Thymus (tissue), 11 donors: ENCODE measurements at regions not wholly inside any gene's neighbourhood (a gene's known extent, or its start where the extent isn't known, plus 50 kb on each side); places are given as distances from the start of the nearest gene placed in this dataset.

Experiments
- DNase-seq, 9 donors: peaks; one replicate each; pipeline ENCODE4 v3.0.0-alpha.2; 2013; ENCODE audit warnings: low spot score in 9 of 9, low read depth in 6 of 9, missing footprints in 1 of 9
- H3K27ac ChIP-seq, 2 donors: one replicate each; pipeline ENCODE4 v1.5.1; 2013; ENCODE audit warnings: control low read depth in 1 of 2, low read depth in 1 of 2, low read length in 1 of 2, mild to moderate bottlenecking in 1 of 2, moderate library complexity in 1 of 2
- H3K27me3 ChIP-seq, 2 donors: one replicate each; pipeline ENCODE4 v1.5.1; 2013; ENCODE audit warnings: low read length in 1 of 2; ENCODE audit not compliant: control insufficient read depth in 2 of 2, insufficient read depth in 1 of 2
- H3K36me3 ChIP-seq, 2 donors: one replicate each; pipeline ENCODE4 v1.5.1; 2013; ENCODE audit warnings: low read length in 1 of 2, mild to moderate bottlenecking in 1 of 2, moderate library complexity in 1 of 2; ENCODE audit not compliant: control insufficient read depth in 2 of 2, insufficient read depth in 2 of 2
- H3K4me1 ChIP-seq, 2 donors: one replicate each; pipeline ENCODE4 v1.5.1; 2013; ENCODE audit warnings: low read length in 2 of 2; ENCODE audit not compliant: control insufficient read depth in 2 of 2, insufficient read depth in 2 of 2
- H3K4me3 ChIP-seq, 2 donors: one replicate each; pipeline ENCODE4 v1.5.1; 2013; ENCODE audit warnings: low read length in 2 of 2, control low read depth in 1 of 2, mild to moderate bottlenecking in 1 of 2
- H3K9me3 ChIP-seq, 2 donors: one replicate each; pipeline ENCODE4 v1.5.1; 2013; ENCODE audit warnings: low read length in 1 of 2, mild to moderate bottlenecking in 1 of 2; ENCODE audit not compliant: control insufficient read depth in 2 of 2, insufficient read depth in 1 of 2
- WGBS: extraction: QIAGEN DNeasy Blood & Tissue Kit; methylation state at CpG from one replicate; pipeline ENCODE4 v1.1.7; 2013; 5-methylcytosine and 5-hydroxymethylcytosine counted together
- donor health status: healthy.

GRCh38 chr2:78592491-78592890, 433.0 kb upstream of the REG3G start:
- Histone ChIP-seq H3K4me1 (no peaks in the 10 kb centered on the region), H3K27ac (no peak overlapping the region), H3K36me3 (no peaks in the 10 kb centered on the region), H3K27me3 (no peaks in the 10 kb centered on the region), H3K4me3 (no peak overlapping the region), H3K9me3 (no peaks in the 10 kb centered on the region)
- WGBS = 86% methylated on average over 3 of the region's 3 CpGs
- no peak for DNase-seq

GRCh38 chr2:78601113-78601512, 424.4 kb upstream of the REG3G start:
- no peaks in the 10 kb centered on the region for H3K36me3 ChIP-seq
- no peak overlapping the region for H3K27ac ChIP-seq
- no peak for DNase-seq
- H3K9me3 ChIP-seq = no peaks in the 10 kb centered on the region
- WGBS = 82% methylated on average over 1 of the region's 1 CpG
- H3K27me3 ChIP-seq = no peaks in the 10 kb centered on the region
- H3K4me1 ChIP-seq = no peaks in the 10 kb centered on the region
- no peak overlapping the region for H3K4me3 ChIP-seq

- Histone ChIP-seq H3K27me3 (no peaks in the 10 kb centered on the region), H3K9me3 (no peaks in the 10 kb centered on the region), H3K4me3 (no peak overlapping the region), H3K27ac (no peak overlapping the region), H3K36me3 (no peaks in the 10 kb centered on the region), H3K4me1 (no peaks in the 10 kb centered on the region)
- no peak for DNase-seq
- 95% methylated on average over 4 of the region's 4 CpGs for WGBS
Measured at GRCh38 chr2:78602862-78603261, 422.6 kb upstream of the REG3G start.

- Histone ChIP-seq H3K4me1 (no peaks in the 10 kb centered on the region), H3K27ac (no peak overlapping the region), H3K36me3 (no peaks in the 10 kb centered on the region), H3K4me3 (no peak overlapping the region), H3K9me3 (no peaks in the 10 kb centered on the region), H3K27me3 (no peaks in the 10 kb centered on the region)
- DNase-seq = no peak
- 48% methylated on average over 2 of the region's 2 CpGs for WGBS
Measured at GRCh38 chr2:78606895-78607294, 418.6 kb upstream of the REG3G start.

DNA sequence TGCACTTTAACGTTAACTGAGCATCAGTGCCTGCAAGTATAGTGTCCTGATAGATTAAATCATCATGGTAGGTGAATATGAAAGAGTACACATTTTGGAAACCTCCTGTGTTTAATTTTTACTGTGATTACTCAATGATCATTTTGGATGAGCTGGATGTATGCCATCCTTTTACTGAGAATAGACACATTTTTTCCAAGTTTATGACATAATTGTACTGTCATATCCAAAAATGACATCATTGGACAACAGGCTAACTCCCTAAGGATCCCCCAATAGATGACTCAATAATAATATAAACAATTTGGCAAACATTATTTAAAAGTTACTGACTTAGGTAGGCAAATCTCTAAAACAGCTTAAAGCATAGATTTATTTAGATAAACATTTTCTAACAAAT, 410.8 kb upstream of the REG3G start:
- H3K4me1 ChIP-seq = no peaks in the 10 kb centered on the region
- no peak for DNase-seq
- no peak overlapping the region for H3K27ac ChIP-seq
- no peaks in the 10 kb centered on the region for H3K9me3 ChIP-seq
- no peak overlapping the region for H3K4me3 ChIP-seq
- no peaks in the 10 kb centered on the region for H3K36me3 ChIP-seq
- H3K27me3 ChIP-seq = no peaks in the 10 kb centered on the region
- WGBS = 88% methylated on average over 1 of the region's 1 CpG

- Histone ChIP-seq H3K27ac (no peak overlapping the region), H3K27me3 (no peaks in the 10 kb centered on the region), H3K9me3 (no peaks in the 10 kb centered on the region), H3K4me1 (no peaks in the 10 kb centered on the region), H3K36me3 (no peaks in the 10 kb centered on the region), H3K4me3 (no peak overlapping the region)
- DNase-seq = no peak
- WGBS = 88% methylated on average over 2 of the region's 2 CpGs
Measured at GRCh38 chr2:78615956-78616355, 409.5 kb upstream of the REG3G start.

DNA sequence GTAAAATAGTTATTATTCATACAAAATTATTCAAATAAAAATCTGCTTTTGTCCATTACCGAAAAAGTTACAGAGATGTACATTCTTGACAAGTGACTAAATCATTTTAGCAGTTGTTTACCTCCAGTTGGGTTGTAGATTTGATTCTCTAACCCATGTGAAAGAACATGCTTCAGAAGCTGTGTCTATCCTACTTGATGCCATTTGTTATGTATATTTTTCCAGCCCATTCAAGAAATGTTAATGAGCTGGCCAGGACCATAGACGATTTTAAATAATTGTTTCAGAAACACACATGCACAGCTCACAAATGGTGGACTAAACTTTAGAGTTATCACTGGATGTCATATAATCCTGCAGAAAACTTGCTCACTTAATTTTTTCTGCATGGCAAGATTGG, 391.1 kb upstream of the REG3G start:
- WGBS = 64% methylated on average over 2 of the region's 2 CpGs
- no peak for DNase-seq

GRCh38 chr2:78644854-78645253, 380.6 kb upstream of the REG3G start:
- Histone ChIP-seq H3K27me3 (no peaks in the 10 kb centered on the region), H3K27ac (no peak overlapping the region), H3K9me3 (no peaks in the 10 kb centered on the region), H3K4me3 (no peak overlapping the region), H3K36me3 (no peaks in the 10 kb centered on the region), H3K4me1 (no peaks in the 10 kb centered on the region)
- DNase-seq = no peak
- WGBS = 90% methylated on average over 1 of the region's 1 CpG

More for the DNA sequence above, 391.1 kb upstream of the REG3G start:
- H3K27me3 ChIP-seq = no peaks in the 10 kb centered on the region
- H3K4me1 ChIP-seq = no peaks in the 10 kb centered on the region
- H3K4me3 ChIP-seq = no peak overlapping the region
- no peaks in the 10 kb centered on the region for H3K9me3 ChIP-seq
- no peak overlapping the region for H3K27ac ChIP-seq
- no peaks in the 10 kb centered on the region for H3K36me3 ChIP-seq

- Histone ChIP-seq H3K36me3 (no peaks in the 10 kb centered on the region), H3K27me3 (no peaks in the 10 kb centered on the region), H3K9me3 (no peaks in the 10 kb centered on the region), H3K27ac (no peak overlapping the region), H3K4me1 (no peaks in the 10 kb centered on the region), H3K4me3 (no peak overlapping the region)
- WGBS = 74% methylated on average over 5 of the region's 5 CpGs
- DNase-seq = no peak
Measured at GRCh38 chr2:78646533-78647364, 378.8 kb upstream of the REG3G start.
